HG03196 (cell line): ENCODE measurements at regions not wholly inside any gene's neighbourhood (a gene's known extent, or its start where the extent isn't known, plus 50 kb on each side); places are given as distances from the start of the nearest gene placed in this dataset.
"Not testable (repeated sequence)": the region's sequence is repeated elsewhere in the genome, so short reads cannot be mapped to it uniquely, and the experiment has no call there.

Experiments
- ATAC-seq: cut with Tn5 transposase; IDR thresholded peaks from one replicate; pipeline ENCODE4 v1.9.1; 2021; ENCODE audit not compliant: unreplicated experiment

GRCh38 chr13:71218960-71219359 is 648.0 kb downstream of the DACH1 start:
- ATAC-seq: no peak

GRCh38 chr13:71217827-71218226 is 649.2 kb downstream of the DACH1 start:
- no peak for ATAC-seq

GRCh38 chr13:71214821-71215220 is 652.2 kb downstream of the DACH1 start:
- ATAC-seq: no peak

- ATAC-seq: no peak
Observed at GRCh38 chr13:71214357-71214756, 652.6 kb downstream of the DACH1 start.

GRCh38 chr13:71213252-71213821 is 653.7 kb downstream of the DACH1 start:
- ATAC-seq: no peak

GRCh38 chr13:71210861-71211260 is 656.1 kb downstream of the DACH1 start:
- ATAC-seq: no peak

- no peak for ATAC-seq
Observed at GRCh38 chr13:71209217-71209616, 657.8 kb downstream of the DACH1 start.

- not testable (repeated sequence) for ATAC-seq
Observed at GRCh38 chr13:71184583-71184982, 682.4 kb downstream of the DACH1 start.

GRCh38 chr13:71183352-71183751 is 683.7 kb downstream of the DACH1 start:
- ATAC-seq: not testable (repeated sequence)

- ATAC-seq: no peak
Observed at GRCh38 chr13:71171740-71172139, 695.3 kb downstream of the DACH1 start.

- ATAC-seq: no peak
Observed at GRCh38 chr13:71169180-71169579, 697.8 kb downstream of the DACH1 start.

- no peak for ATAC-seq
Observed at GRCh38 chr13:71156550-71156949, 710.5 kb downstream of the DACH1 start.

GRCh38 chr13:71149498-71150363 is 717.3 kb downstream of the DACH1 start:
- no peak for ATAC-seq

- no peak for ATAC-seq
Observed at GRCh38 chr13:71149046-71149445, 718.0 kb downstream of the DACH1 start.

- no peak for ATAC-seq
Observed at GRCh38 chr13:71148396-71148795, 718.6 kb downstream of the DACH1 start.

- ATAC-seq: no peak
Observed at GRCh38 chr13:71144883-71145282, 722.1 kb downstream of the DACH1 start.

- no peak for ATAC-seq
Observed at GRCh38 chr13:71137101-71137500, 729.9 kb downstream of the DACH1 start.

GRCh38 chr13:71124230-71124629 is 742.8 kb downstream of the DACH1 start:
- ATAC-seq: no peak

GRCh38 chr13:71118779-71119364 is 748.1 kb downstream of the DACH1 start:
- ATAC-seq: no peak

- no peak for ATAC-seq
Observed at GRCh38 chr13:71117920-71118319, 749.1 kb downstream of the DACH1 start.

GRCh38 chr13:71115301-71115700 is 751.7 kb downstream of the DACH1 start:
- ATAC-seq: no peak

- no peak for ATAC-seq
Observed at GRCh38 chr13:71096421-71096820, 770.6 kb downstream of the DACH1 start.
